GM19023 (cell line): ENCODE measurements at regions not wholly inside any gene's neighbourhood (a gene's known extent, or its start where the extent isn't known, plus 50 kb on each side); places are given as distances from the start of the nearest gene placed in this dataset.

ENCODE experiments used
- ATAC-seq: cut with Tn5 transposase; IDR thresholded peaks from one replicate; pipeline ENCODE4 v1.9.1; 2021; ENCODE audit warnings: mild to moderate bottlenecking, moderate library complexity; ENCODE audit not compliant: unreplicated experiment

- no peak for ATAC-seq
Observed at GRCh38 chr2:16566701-16567100, 98.9 kb downstream of the CYRIA start.

- no peak for ATAC-seq
Observed at GRCh38 chr2:16565481-16565880, 100.2 kb downstream of the CYRIA start.

- no peak for ATAC-seq
Observed at GRCh38 chr2:16561676-16562075, 104.0 kb downstream of the CYRIA start.

GRCh38 chr2:16561251-16561650 lies 104.4 kb downstream of the CYRIA start:
- no peak for ATAC-seq

- no peak for ATAC-seq
Observed at GRCh38 chr2:16559278-16560067, 106.2 kb downstream of the CYRIA start.

GRCh38 chr2:16554060-16554583 lies 111.5 kb downstream of the CYRIA start:
- ATAC-seq, result no peak

GRCh38 chr2:16553226-16553625 lies 112.4 kb downstream of the CYRIA start:
- no peak for ATAC-seq

- ATAC-seq, result no peak
Observed at GRCh38 chr2:16552202-16552601, 113.4 kb downstream of the CYRIA start.

GRCh38 chr2:16548036-16548435 lies 117.6 kb downstream of the CYRIA start:
- ATAC-seq, result no peak

GRCh38 chr2:16546128-16546754 lies 119.4 kb downstream of the CYRIA start:
- no peak for ATAC-seq

GRCh38 chr2:16538707-16539106 lies 126.9 kb downstream of the CYRIA start:
- no peak for ATAC-seq

- no peak for ATAC-seq
Observed at GRCh38 chr2:16537347-16537746, 128.3 kb downstream of the CYRIA start.

GRCh38 chr2:16526193-16526592 lies 139.4 kb downstream of the CYRIA start:
- no peak for ATAC-seq

GRCh38 chr2:16525265-16525887 lies 140.3 kb downstream of the CYRIA start:
- ATAC-seq, result no peak

- no peak for ATAC-seq
Observed at GRCh38 chr2:16523711-16524110, 141.9 kb downstream of the CYRIA start.

- no peak for ATAC-seq
Observed at GRCh38 chr2:16522031-16522831, 143.4 kb downstream of the CYRIA start.

- ATAC-seq, result no peak
Observed at GRCh38 chr2:16520891-16521290, 144.7 kb downstream of the CYRIA start.

- no peak for ATAC-seq
Observed at GRCh38 chr2:16515696-16516095, 149.9 kb downstream of the CYRIA start.

GRCh38 chr2:16513626-16514025 lies 152.0 kb downstream of the CYRIA start:
- ATAC-seq, result no peak

- ATAC-seq, result no peak
Observed at GRCh38 chr2:16511041-16511440, 154.6 kb downstream of the CYRIA start.

- no peak for ATAC-seq
Observed at GRCh38 chr2:16509042-16509441, 156.6 kb downstream of the CYRIA start.
